GM21390 (cell line): ENCODE measurements at regions not wholly inside any gene's neighbourhood (a gene's known extent, or its start where the extent isn't known, plus 50 kb on each side); places are given as distances from the start of the nearest gene placed in this dataset.

Experiments
- ATAC-seq: cut with Tn5 transposase; IDR thresholded peaks from one replicate; pipeline ENCODE4 v1.9.1; 2021; ENCODE audit not compliant: unreplicated experiment

GRCh38 chr18:24731158-24731557, 270.7 kb downstream of the HRH4 start:
- ATAC-seq: no peak

- ATAC-seq: no peak
These were observed 271.5 kb downstream of the HRH4 start for GRCh38 chr18:24731981-24732380.

DNA sequence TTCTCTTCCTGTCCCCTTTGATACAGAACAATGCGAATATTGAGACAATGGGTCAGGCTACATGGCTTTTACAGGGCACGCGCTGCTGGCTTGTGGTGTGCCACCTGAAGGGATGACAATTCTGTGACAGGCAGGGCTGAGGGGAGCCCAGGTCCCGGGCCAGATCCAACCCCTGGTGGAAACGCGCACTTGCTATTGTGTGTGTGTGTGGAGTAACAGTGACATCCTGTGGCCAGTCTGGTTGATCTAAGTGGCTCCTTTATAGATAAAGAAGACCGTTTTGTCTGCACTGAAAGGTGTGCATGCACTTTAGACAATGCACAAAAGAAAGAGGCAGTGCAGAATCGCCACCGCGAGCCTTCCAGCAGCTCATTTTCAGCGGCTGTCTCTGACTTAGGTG, 273.6 kb downstream of the HRH4 start:
- no peak for ATAC-seq

DNA sequence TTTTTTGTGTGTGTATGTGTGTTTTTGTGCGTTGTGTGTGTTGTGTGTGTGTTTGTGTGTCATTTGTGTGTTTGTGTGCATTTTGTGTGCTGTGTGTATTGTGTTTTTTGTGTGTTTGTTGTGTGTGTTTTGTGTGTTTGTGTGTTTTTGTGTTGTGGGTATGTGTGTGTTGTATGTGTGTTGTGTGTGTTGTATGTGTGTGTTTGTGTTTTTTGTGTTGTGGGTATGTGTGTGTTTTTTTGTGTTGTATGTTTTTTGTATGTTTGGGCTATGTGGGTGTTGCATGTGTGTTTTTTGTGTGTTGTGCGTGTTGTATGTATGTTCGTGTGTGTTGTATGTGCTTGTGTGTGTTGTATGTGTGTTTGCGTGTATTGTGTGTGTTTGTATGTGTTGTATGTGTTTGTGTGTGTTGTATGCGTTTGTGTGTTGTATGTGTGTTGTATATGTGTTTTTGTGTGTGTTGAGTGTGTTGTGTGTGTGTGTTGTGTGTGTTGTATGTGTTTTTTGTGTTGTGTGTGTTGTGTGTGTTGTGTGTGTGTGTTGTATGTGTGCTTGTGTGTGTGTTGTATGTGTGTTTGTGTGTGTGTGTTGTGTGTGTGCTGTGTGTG, 275.3 kb downstream of the HRH4 start:
- no peak for ATAC-seq

- ATAC-seq: no peak
These were observed 276.4 kb downstream of the HRH4 start for GRCh38 chr18:24736662-24737330.

DNA sequence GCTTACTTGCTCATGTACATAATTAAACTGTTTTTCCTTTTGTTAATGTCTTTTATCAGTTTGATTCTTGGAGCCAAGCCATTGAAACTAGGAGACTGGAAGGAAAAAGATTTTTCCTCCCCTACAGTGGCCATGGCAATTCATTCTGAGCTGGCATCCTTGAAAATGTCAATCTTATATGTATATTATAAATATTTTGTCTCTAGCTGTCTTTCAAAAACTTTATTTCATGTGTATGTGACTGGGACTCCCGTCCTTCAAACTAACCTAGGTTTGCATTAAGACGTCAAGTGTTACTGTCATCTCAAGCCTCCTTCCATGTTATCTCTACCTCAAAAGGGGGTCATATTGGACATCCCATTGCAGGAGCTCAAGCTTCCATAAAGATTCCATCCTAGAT, 280.4 kb downstream of the HRH4 start:
- ATAC-seq: no peak

DNA sequence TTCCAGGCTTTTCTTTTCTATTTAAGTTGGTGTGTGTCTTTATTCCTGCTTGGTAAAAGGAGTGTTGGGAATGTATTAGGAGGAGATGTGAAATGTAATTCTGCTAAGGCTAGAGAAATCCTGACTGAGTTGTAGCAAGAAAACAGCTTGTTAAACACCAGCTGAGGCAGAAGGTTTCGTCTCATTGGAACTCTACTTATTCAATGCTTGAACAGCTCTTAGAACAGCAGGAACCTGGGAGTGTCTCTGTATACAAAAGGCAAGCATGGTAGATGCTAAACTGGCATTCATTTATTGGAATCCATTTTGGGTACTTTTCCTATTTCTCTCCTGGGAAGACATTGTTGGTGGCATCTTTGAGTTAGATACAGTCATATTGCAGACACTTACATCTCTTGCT, 280.9 kb downstream of the HRH4 start:
- no peak for ATAC-seq

GRCh38 chr18:24741965-24742724, 281.7 kb downstream of the HRH4 start:
- no peak for ATAC-seq

GRCh38 chr18:24754583-24755253, 294.3 kb downstream of the HRH4 start:
- ATAC-seq: no peak

DNA sequence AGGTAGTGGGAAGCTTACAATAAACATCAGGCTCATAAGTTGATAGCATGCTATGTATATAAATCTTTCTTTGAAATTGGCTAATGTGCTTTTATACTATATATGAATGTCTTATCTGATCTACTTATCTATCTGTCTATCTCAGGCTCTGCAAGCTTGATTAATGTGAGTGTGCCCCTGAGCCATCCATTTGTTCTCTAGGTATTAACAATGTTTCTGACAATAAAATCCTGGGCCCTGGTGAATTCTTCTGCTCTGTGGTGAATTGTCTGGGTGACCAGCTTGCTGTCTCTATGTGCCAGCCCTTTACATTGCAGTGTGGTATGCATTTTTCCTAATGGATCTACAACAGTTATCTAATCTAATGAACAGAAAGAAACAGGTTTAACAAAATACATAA, 295.9 kb downstream of the HRH4 start:
- no peak for ATAC-seq

DNA sequence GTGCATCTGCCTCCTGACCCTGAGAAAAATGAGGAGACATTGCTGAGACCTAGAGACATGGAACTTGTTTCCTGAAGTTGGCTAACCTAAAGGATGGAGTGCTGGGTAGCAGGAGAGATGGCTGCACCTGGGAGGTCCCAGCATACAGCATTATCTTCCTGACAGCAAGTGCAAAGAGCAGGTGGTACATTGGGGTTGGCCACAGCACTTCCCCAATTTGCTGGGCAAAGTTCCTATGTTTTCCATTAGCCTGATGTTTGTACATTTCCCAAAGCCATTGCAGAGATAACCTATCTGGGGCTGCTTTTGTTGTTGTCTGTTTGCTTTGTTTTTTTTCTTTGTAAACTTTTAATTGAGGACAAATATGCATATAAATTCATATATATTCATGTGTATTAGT, 296.7 kb downstream of the HRH4 start:
- no peak for ATAC-seq

DNA sequence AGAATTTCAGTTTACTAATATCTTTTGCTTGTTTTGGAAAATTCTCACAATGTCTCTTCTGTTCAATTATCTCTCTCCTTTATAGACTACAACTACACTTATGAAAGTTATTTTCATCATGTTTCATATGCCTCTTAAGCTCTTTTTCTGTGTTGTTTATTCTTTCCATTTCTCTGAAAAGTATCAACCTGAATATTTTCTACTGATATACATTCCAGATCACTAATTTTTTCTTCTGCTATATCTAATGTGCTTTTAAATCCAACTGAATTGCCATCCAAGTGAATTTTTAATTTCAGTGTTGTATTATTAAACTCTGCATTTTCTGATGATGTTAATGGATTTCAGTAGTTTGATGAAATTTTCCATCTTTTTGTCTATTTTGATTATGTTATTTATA, 301.3 kb downstream of the HRH4 start:
- ATAC-seq: no peak

GRCh38 chr18:24762511-24762910, 302.1 kb downstream of the HRH4 start:
- no peak for ATAC-seq

- ATAC-seq: no peak
These were observed 303.5 kb downstream of the HRH4 start for GRCh38 chr18:24763765-24764513.

DNA sequence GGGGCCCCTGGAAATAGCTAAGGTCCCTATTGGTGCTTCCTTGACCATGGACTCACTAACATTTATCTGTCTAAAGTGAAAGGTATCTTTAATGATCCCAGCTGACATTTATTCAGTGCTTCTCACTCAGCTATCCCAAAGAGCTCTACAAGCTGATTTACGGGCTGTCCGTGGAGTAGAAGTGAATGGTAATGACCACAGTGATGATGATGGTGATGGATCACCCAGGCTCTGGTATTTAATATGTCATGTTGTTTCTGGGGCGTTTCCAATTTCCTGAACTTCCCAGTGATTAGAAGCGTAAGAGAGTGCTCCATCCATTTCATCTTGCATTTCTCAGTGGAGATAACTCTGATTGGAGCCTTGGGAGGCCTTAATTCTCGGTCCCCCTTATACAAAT, 304.3 kb downstream of the HRH4 start:
- ATAC-seq: no peak

DNA sequence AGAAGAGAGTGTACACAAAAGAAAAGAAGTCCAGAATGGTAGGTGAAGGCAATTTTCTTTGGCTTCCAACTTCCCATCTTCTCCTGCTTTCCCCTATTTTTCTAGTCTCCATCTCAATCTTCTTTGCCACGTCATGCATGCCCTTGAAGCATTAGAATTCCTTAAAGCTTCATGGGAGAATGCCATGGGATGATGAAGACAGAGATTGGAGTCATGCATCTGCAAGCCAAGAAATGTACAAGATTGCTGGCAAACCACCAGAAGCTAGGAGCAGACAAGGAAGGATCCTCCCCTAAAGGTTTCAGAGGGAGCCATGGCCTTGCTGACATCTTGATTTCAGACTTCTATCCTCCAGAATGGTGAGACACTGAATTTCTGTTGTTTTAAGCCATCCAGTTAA, 305.9 kb downstream of the HRH4 start:
- no peak for ATAC-seq

GRCh38 chr18:24770311-24771024, 310.0 kb downstream of the HRH4 start:
- no peak for ATAC-seq

- no peak for ATAC-seq
These were observed 310.9 kb downstream of the HRH4 start for GRCh38 chr18:24771300-24771699.

DNA sequence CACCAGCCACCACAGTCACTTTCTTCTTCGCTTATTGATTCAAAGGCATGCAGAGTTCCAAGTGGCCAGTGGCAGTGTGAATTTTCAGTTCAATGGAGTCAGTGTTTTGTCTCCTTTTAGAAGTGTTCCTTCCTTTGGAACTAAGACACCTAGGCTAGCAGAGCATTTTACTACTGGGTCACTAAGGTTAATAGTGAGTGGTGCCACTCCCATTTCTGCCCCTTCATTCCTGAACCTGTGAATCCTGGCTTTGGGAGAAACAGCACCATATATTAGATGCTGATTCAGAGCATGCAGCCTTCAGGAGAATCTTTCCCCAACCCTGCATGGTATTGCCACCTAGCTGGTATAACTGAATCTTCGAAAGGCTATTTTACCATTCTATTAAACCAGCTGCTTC, 312.7 kb downstream of the HRH4 start:
- no peak for ATAC-seq

DNA sequence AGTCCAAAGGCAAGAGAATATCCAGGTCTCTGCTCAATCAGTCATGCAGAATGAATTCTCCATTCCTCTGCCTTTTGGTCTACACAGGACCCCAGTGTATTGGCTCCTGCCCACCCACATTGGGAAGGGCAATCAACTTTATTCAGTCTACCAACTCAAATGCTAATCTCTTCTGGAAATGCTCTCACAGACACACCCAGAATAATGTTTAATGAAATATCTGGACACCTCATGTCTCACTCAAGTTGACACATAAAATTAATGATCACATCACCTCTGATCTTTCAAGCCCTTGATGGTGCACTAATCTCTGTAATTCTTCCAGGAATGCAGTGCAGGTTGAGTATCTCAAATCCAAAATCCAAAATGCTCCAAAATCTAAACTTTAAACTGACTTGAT, 315.6 kb downstream of the HRH4 start:
- ATAC-seq: no peak
